ENCODE measurements at regions not wholly inside any gene's neighbourhood (a gene's known extent, or its start where the extent isn't known, plus 50 kb on each side); places are given as distances from the start of the nearest gene placed in this dataset.

GRCh38 chrX:46318551-46318950 lies 226.7 kb downstream of the ZNF674 start:
- Histone ChIP-seq H3K4me1 (ENCODE audit: insufficient read depth, low read length) (no peaks in the 10 kb centered on the region), H3K79me2 (ENCODE audit: insufficient read depth, low read length) (no peaks in the 10 kb centered on the region), H3K4me2 (ENCODE audit: insufficient read depth, low read length) (no peak overlapping the region), H3K27me3 (ENCODE audit: insufficient read depth, low read length) (peaks cover 18% of the 10 kb centered on the region), H3K9me3 (ENCODE audit: low read depth, low read length) (no peaks in the 10 kb centered on the region), H4K20me1 (ENCODE audit: insufficient read depth, low read length) (no peaks in the 10 kb centered on the region), H2AFZ (ENCODE audit: low read length) (no peak overlapping the region), H3K36me3 (ENCODE audit: insufficient read depth, low read length) (no peaks in the 10 kb centered on the region), H3K27ac (ENCODE audit: low read depth, low read length) (no peak overlapping the region), H3K4me3 (ENCODE audit: insufficient read depth, low read length) (no peak overlapping the region)
- no peak for TF ChIP-seq CTCF (IDR thresholded peaks at IDR 0.05; ENCODE audit: extremely low read depth, low read depth, low read length)
- no peak for DNase-seq (ENCODE audit: insufficient read length, low spot score, missing footprints)

- TF ChIP-seq CTCF (IDR thresholded peaks at IDR 0.05; ENCODE audit: extremely low read depth, low read depth, low read length) = no peak
Observed at GRCh38 chrX:46317163-46317562, 228.1 kb downstream of the ZNF674 start.

GRCh38 chrX:46311581-46312120 lies 233.6 kb downstream of the ZNF674 start:
- Histone ChIP-seq H3K27ac (ENCODE audit: low read depth, low read length) (peak overlapping the region; percentile 48), H3K4me2 (ENCODE audit: insufficient read depth, low read length) (peak overlapping the region; percentile 18), H2AFZ (ENCODE audit: low read length) (peak overlapping the region; percentile 11), H3K9me3 (ENCODE audit: low read depth, low read length) (no peaks in the 10 kb centered on the region), H4K20me1 (ENCODE audit: insufficient read depth, low read length) (no peaks in the 10 kb centered on the region), H3K27me3 (ENCODE audit: insufficient read depth, low read length) (peaks cover 7% of the 10 kb centered on the region), H3K4me1 (ENCODE audit: insufficient read depth, low read length) (peaks cover 10% of the 10 kb centered on the region), H3K4me3 (ENCODE audit: insufficient read depth, low read length) (no peak overlapping the region), H3K79me2 (ENCODE audit: insufficient read depth, low read length) (no peaks in the 10 kb centered on the region), H3K36me3 (ENCODE audit: insufficient read depth, low read length) (no peaks in the 10 kb centered on the region)
- TF ChIP-seq CTCF (IDR thresholded peaks at IDR 0.05; ENCODE audit: extremely low read depth, low read depth, low read length) = no peak
- peak; percentile 15 for DNase-seq (ENCODE audit: insufficient read length, low spot score, missing footprints)

More at GRCh38 chrX:46317163-46317562, 228.1 kb downstream of the ZNF674 start:
- Histone ChIP-seq H4K20me1 (ENCODE audit: insufficient read depth, low read length) (no peaks in the 10 kb centered on the region), H3K36me3 (ENCODE audit: insufficient read depth, low read length) (no peaks in the 10 kb centered on the region), H3K79me2 (ENCODE audit: insufficient read depth, low read length) (no peaks in the 10 kb centered on the region), H3K4me3 (ENCODE audit: insufficient read depth, low read length) (no peak overlapping the region), H3K9me3 (ENCODE audit: low read depth, low read length) (no peaks in the 10 kb centered on the region), H3K27ac (ENCODE audit: low read depth, low read length) (no peak overlapping the region), H3K4me2 (ENCODE audit: insufficient read depth, low read length) (no peak overlapping the region), H2AFZ (ENCODE audit: low read length) (no peak overlapping the region), H3K27me3 (ENCODE audit: insufficient read depth, low read length) (peaks cover 18% of the 10 kb centered on the region), H3K4me1 (ENCODE audit: insufficient read depth, low read length) (no peaks in the 10 kb centered on the region)
- peak; percentile 21 for DNase-seq (ENCODE audit: insufficient read length, low spot score, missing footprints)

GRCh38 chrX:46310815-46311497 lies 234.3 kb downstream of the ZNF674 start:
- peak overlapping the region; percentile 18 for H3K4me2 ChIP-seq (ENCODE audit: insufficient read depth, low read length)
- peak overlapping the region; percentile 48 for H3K27ac ChIP-seq (ENCODE audit: low read depth, low read length)

More at GRCh38 chrX:46310815-46311497, 234.3 kb downstream of the ZNF674 start:
- no peaks in the 10 kb centered on the region for H3K79me2 ChIP-seq (ENCODE audit: insufficient read depth, low read length)
- peaks cover 10% of the 10 kb centered on the region for H3K4me1 ChIP-seq (ENCODE audit: insufficient read depth, low read length)
- peak overlapping the region; percentile 11 for H2AFZ ChIP-seq (ENCODE audit: low read length)
- peak; percentile 59 for DNase-seq (ENCODE audit: insufficient read length, low spot score, missing footprints)
- no peak for TF ChIP-seq CTCF (IDR thresholded peaks at IDR 0.05; ENCODE audit: extremely low read depth, low read depth, low read length)
- H3K9me3 ChIP-seq (ENCODE audit: low read depth, low read length) = no peaks in the 10 kb centered on the region
- no peak overlapping the region for H3K4me3 ChIP-seq (ENCODE audit: insufficient read depth, low read length)
- H4K20me1 ChIP-seq (ENCODE audit: insufficient read depth, low read length) = no peaks in the 10 kb centered on the region
- H3K36me3 ChIP-seq (ENCODE audit: insufficient read depth, low read length) = no peaks in the 10 kb centered on the region
- H3K27me3 ChIP-seq (ENCODE audit: insufficient read depth, low read length) = peaks cover 7% of the 10 kb centered on the region
